ENCODE measurements at regions not wholly inside any gene's neighbourhood (a gene's known extent, or its start where the extent isn't known, plus 50 kb on each side); places are given as distances from the start of the nearest gene placed in this dataset.
A peak's percentile ranks its signal among the peaks of the same experiment; 100 is the strongest.

GRCh38 chr15:93420477-93420876 lies 331.5 kb upstream of the RGMA start:
- no peaks in the 10 kb centered on the region for H3K9me3 ChIP-seq
- no peak for TF ChIP-seq POLR2A (IDR thresholded peaks at IDR 0.05)
- TF ChIP-seq CTCF (IDR thresholded peaks at IDR 0.05 in 4 of 5, conservative IDR thresholded peaks at IDR 0.05 in 1 of 5): no peak
- no peaks in the 10 kb centered on the region for H3K36me3 ChIP-seq
- no peaks in the 10 kb centered on the region for H3K27me3 ChIP-seq
- in situ Hi-C loops (cut with MboI; ENCODE audit: low sequenced_read_pairs in 4 of 4) (no loop called here), intact Hi-C loops (cut with DNase I; ENCODE audit: low total_unique reads) (no loop called here)
- no peak overlapping the region for H3K4me3 ChIP-seq
- DNase-seq (no peak), ATAC-seq (no peak)
- H3K27ac ChIP-seq: no peak overlapping the region
- no peaks in the 10 kb centered on the region for H3K4me1 ChIP-seq

- in situ Hi-C loops (cut with MboI; ENCODE audit: low sequenced_read_pairs in 4 of 4): no loop called here
- H3K9me3 ChIP-seq: no peaks in the 10 kb centered on the region
- TF ChIP-seq POLR2A (IDR thresholded peaks at IDR 0.05) (no peak), CTCF (IDR thresholded peaks at IDR 0.05 in 4 of 5, conservative IDR thresholded peaks at IDR 0.05 in 1 of 5) (no peak)
- H3K4me1 ChIP-seq: no peaks in the 10 kb centered on the region
- no peaks in the 10 kb centered on the region for H3K36me3 ChIP-seq
- no peak overlapping the region for H3K27ac ChIP-seq
- no peak overlapping the region for H3K4me3 ChIP-seq
- intact Hi-C loops (cut with DNase I; ENCODE audit: low total_unique reads): no loop called here
- ATAC-seq: no peak
- DNase-seq: no peak
- no peaks in the 10 kb centered on the region for H3K27me3 ChIP-seq
Measured at GRCh38 chr15:93420050-93420452, 331.0 kb upstream of the RGMA start.

- H3K27ac ChIP-seq: peak overlapping the region in 1 of 4 donors; percentile 18
- DNase-seq: no peak
- H3K36me3 ChIP-seq: no peaks in the 10 kb centered on the region
- TF ChIP-seq POLR2A (IDR thresholded peaks at IDR 0.05): no peak
- TF ChIP-seq CTCF (IDR thresholded peaks at IDR 0.05 in 4 of 5, conservative IDR thresholded peaks at IDR 0.05 in 1 of 5): no peak
- H3K4me1 ChIP-seq: no peaks in the 10 kb centered on the region
- no peak overlapping the region for H3K4me3 ChIP-seq
- ATAC-seq: no peak
- intact Hi-C loops (cut with DNase I; ENCODE audit: low total_unique reads): no loop called here
- no peaks in the 10 kb centered on the region for H3K9me3 ChIP-seq
- no peaks in the 10 kb centered on the region for H3K27me3 ChIP-seq
- in situ Hi-C loops (cut with MboI; ENCODE audit: low sequenced_read_pairs in 4 of 4): no loop called here
Measured at GRCh38 chr15:93418566-93418965, 329.6 kb upstream of the RGMA start.

GRCh38 chr15:93417631-93418030 lies 328.6 kb upstream of the RGMA start:
- H3K27ac ChIP-seq: no peak overlapping the region
- TF ChIP-seq CTCF (IDR thresholded peaks at IDR 0.05 in 4 of 5, conservative IDR thresholded peaks at IDR 0.05 in 1 of 5): no peak
- TF ChIP-seq POLR2A (IDR thresholded peaks at IDR 0.05): no peak
- no peaks in the 10 kb centered on the region for H3K36me3 ChIP-seq
- H3K4me1 ChIP-seq: no peaks in the 10 kb centered on the region
- DNase-seq (no peak), ATAC-seq (no peak)
- intact Hi-C loops (cut with DNase I; ENCODE audit: low total_unique reads) (no loop called here), in situ Hi-C loops (cut with MboI; ENCODE audit: low sequenced_read_pairs in 4 of 4) (no loop called here)
- H3K27me3 ChIP-seq: no peaks in the 10 kb centered on the region
- H3K9me3 ChIP-seq: no peaks in the 10 kb centered on the region
- no peak overlapping the region for H3K4me3 ChIP-seq

DNA sequence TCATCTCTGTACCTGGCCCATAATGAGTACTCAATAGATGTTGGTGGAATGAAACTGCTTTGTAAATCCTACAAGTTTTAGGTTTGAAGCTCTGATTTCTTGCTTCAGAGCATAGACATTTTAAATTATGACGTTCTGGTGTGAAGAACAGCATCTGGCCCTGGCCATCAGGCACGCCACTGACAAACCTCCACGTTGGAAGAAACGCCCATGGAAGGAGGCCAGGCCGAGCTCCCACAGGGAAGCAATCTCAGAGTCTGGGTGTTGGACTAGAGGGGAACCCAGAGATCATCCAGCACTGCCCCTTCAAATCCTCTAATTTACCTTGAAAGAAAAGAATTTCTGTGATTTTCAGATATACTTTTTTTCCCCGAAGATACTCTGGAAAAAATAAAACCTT lies 328.1 kb upstream of the RGMA start:
- no peaks in the 10 kb centered on the region for H3K4me1 ChIP-seq
- H3K27me3 ChIP-seq: no peaks in the 10 kb centered on the region
- no peak overlapping the region for H3K4me3 ChIP-seq
- intact Hi-C loops (cut with DNase I; ENCODE audit: low total_unique reads): no loop called here
- H3K27ac ChIP-seq: peak overlapping the region in 2 of 4 donors; percentile 24 to 47
- no peaks in the 10 kb centered on the region for H3K36me3 ChIP-seq
- H3K9me3 ChIP-seq: no peaks in the 10 kb centered on the region
- DNase-seq: no peak
- TF ChIP-seq POLR2A (IDR thresholded peaks at IDR 0.05): no peak
- in situ Hi-C loops (cut with MboI; ENCODE audit: low sequenced_read_pairs in 4 of 4): no loop called here
- no peak for ATAC-seq

Data from gastrocnemius medialis (tissue), 4 donors.